DND-41 (cell line): ENCODE measurements at regions not wholly inside any gene's neighbourhood (a gene's known extent, or its start where the extent isn't known, plus 50 kb on each side); places are given as distances from the start of the nearest gene placed in this dataset.

ENCODE experiments used
- ATAC-seq: fragments of 200-7000 bp; cut with Tn5 transposase; 3 replicates; pipeline ENCODE4 v1.9.1; 2021; ENCODE audit warnings: low read depth; ENCODE audit not compliant: insufficient read depth
- DNase-seq: peaks from one replicate; pipeline ENCODE4 v3.0.0-alpha.2; 2020
- H2AFZ ChIP-seq: 2 replicates; pipeline ENCODE4 v1.6.0; 2012; ENCODE audit warnings: low read depth, low read length
- H3K27ac ChIP-seq: 2 replicates; pipeline ENCODE4 v1.5.1; 2012; ENCODE audit warnings: low read length, inconsistent platforms
- H3K27me3 ChIP-seq: fragments of 200-600 bp; sonication (generic); 2 replicates; pipeline ENCODE4 v1.6.0; 2012; ENCODE audit warnings: low read length, mild to moderate bottlenecking, inconsistent platforms; ENCODE audit not compliant: insufficient read depth, poor library complexity
- H3K36me3 ChIP-seq: 2 replicates; pipeline ENCODE4 v1.5.1; 2012; ENCODE audit warnings: low read length, inconsistent platforms; ENCODE audit not compliant: insufficient read depth
- H3K4me1 ChIP-seq: 2 replicates; pipeline ENCODE4 v1.5.1; 2012; ENCODE audit warnings: mild to moderate bottlenecking, low read length; ENCODE audit not compliant: insufficient read depth
- H3K4me2 ChIP-seq: 2 replicates; pipeline ENCODE4 v1.6.0; 2012; ENCODE audit warnings: mild to moderate bottlenecking, moderate library complexity, low read length, inconsistent platforms; ENCODE audit not compliant: insufficient read depth
- H3K4me3 ChIP-seq, 2 experiments: fragments of 200-600 bp in 1 of 2; shearing (Covaris generic) in 1 of 2; 2 replicates each; pipeline ENCODE4 v1.5.1; 2012 to 2016; ENCODE audit warnings: inconsistent platforms in 2 of 2, low read length in 2 of 2, mild to moderate bottlenecking in 2 of 2, low read depth in 1 of 2, moderate library complexity in 1 of 2
- H3K79me2 ChIP-seq: 2 replicates; pipeline ENCODE4 v1.6.0; 2012; ENCODE audit warnings: low read length, inconsistent platforms; ENCODE audit not compliant: insufficient read depth
- H3K9ac ChIP-seq: 2 replicates; pipeline ENCODE4 v1.6.0; 2012; ENCODE audit warnings: low read depth, mild to moderate bottlenecking, inconsistent platforms, low read length, moderate library complexity
- H3K9me3 ChIP-seq: 2 replicates; pipeline ENCODE4 v1.5.1; 2012; ENCODE audit warnings: low read length, moderate library complexity, mild to moderate bottlenecking, inconsistent platforms; ENCODE audit not compliant: insufficient read depth, severe bottlenecking
- H4K20me1 ChIP-seq: 2 replicates; pipeline ENCODE4 v1.6.0; 2012; ENCODE audit warnings: low read length; ENCODE audit not compliant: insufficient read depth
- EZH2 ChIP-seq: IDR thresholded peaks from 3 replicates; pipeline ENCODE4 v1.6.1; 2012; ENCODE audit warnings: borderline replicate concordance, low read depth, mild to moderate bottlenecking, moderate library complexity, low read length, inconsistent platforms; ENCODE audit not compliant: severe bottlenecking
- TF ChIP-seq, protein P1 (sequence below): IDR thresholded peaks from 2 replicates; pipeline ENCODE4 v1.5.1; 2012; ENCODE audit warnings: borderline replicate concordance, low read length, moderate library complexity, mild to moderate bottlenecking; ENCODE audit not compliant: poor library complexity, severe bottlenecking; ENCODE audit errors: extremely low read depth

DNA sequence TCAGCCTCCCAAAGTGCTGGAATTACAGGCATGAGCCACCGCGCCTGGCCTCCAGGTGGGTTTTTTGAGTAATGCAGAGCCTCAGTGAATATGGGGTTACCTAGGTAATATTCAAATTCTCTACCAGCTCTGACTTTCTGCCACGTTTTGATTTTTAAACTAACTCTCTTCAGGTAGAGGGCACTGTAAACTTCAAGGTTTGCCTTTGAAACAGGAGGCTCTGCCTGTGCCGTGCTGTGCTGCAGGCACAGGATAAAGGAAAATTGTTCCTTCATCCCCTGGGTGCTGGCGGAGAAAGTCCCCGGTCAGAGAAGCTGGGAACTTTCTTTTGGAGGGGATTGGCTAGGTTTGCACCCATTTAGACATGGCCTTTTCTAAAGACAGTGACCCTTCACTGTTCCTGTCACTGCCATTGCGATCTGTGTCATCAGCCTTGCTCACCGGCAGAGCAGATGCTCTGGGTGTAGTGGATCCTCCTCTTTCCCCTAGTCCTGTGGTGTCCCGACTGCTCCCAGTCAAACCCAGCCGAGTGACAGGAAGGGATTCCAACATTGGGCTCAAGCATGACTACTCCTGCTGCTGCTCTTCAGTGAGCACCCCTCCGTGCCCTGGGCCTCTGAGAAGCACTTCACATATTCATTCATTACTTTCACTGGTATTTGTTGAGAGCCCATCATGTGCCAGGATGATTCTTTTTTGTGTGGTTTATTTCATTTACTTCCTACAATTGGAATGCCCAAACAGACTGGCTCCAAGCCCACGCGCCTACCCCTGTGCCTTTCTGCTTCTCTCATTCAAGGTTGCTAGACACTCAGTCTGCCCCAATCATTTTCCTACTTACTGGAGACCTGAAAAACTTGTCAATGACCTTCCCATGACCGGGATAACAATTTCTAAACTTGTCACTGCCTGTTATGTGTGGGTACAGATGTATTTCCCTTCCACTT is 103.6 kb downstream of the TMEM30B start:
- Histone ChIP-seq H3K4me1 (no peaks in the 10 kb centered on the region), H3K9me3 (no peaks in the 10 kb centered on the region), H3K27ac (no peak overlapping the region), H2AFZ (no peak overlapping the region), H3K4me3 (no peak overlapping the region), H3K4me2 (no peak overlapping the region), H3K27me3 (peaks cover 6% of the 10 kb centered on the region), H4K20me1 (no peaks in the 10 kb centered on the region), H3K36me3 (no peaks in the 10 kb centered on the region), H3K9ac (no peak overlapping the region), H3K79me2 (no peaks in the 10 kb centered on the region)
- no peak for ATAC-seq
- DNase-seq, result no peak
- TF ChIP-seq, protein P1, sequence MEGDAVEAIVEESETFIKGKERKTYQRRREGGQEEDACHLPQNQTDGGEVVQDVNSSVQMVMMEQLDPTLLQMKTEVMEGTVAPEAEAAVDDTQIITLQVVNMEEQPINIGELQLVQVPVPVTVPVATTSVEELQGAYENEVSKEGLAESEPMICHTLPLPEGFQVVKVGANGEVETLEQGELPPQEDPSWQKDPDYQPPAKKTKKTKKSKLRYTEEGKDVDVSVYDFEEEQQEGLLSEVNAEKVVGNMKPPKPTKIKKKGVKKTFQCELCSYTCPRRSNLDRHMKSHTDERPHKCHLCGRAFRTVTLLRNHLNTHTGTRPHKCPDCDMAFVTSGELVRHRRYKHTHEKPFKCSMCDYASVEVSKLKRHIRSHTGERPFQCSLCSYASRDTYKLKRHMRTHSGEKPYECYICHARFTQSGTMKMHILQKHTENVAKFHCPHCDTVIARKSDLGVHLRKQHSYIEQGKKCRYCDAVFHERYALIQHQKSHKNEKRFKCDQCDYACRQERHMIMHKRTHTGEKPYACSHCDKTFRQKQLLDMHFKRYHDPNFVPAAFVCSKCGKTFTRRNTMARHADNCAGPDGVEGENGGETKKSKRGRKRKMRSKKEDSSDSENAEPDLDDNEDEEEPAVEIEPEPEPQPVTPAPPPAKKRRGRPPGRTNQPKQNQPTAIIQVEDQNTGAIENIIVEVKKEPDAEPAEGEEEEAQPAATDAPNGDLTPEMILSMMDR, result no peak
- TF ChIP-seq EZH2, result no peak

DNA sequence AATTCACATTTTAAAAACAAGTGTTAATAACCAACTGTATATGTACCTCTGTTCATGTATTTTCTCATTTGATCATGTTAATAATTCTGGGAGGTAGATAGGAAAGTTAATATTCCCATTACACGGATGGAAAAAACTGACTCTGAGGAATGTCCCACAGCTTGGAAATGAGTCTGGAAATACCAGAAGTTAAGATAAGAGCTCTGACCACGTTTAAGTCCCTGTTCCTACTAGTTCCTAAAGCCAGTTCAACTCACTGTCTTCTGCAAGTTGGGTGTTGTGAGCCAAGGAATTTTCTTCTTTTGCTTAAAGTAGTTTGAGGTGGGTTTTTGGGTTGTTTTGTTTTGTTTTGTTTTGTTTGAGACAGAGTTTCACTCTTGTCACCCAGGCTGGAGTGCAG is 104.5 kb downstream of the TMEM30B start:
- Histone ChIP-seq H3K9ac (no peak overlapping the region), H3K4me2 (no peak overlapping the region), H3K4me1 (no peaks in the 10 kb centered on the region), H3K36me3 (no peaks in the 10 kb centered on the region), H3K4me3 (no peak overlapping the region), H3K79me2 (no peaks in the 10 kb centered on the region), H2AFZ (no peak overlapping the region), H3K27me3 (peaks cover 7% of the 10 kb centered on the region), H3K9me3 (no peaks in the 10 kb centered on the region), H3K27ac (no peak overlapping the region), H4K20me1 (no peaks in the 10 kb centered on the region)
- DNase-seq (no peak), ATAC-seq (no peak)
- no peak for TF ChIP-seq EZH2
- TF ChIP-seq, protein P1, result no peak

- Histone ChIP-seq H4K20me1 (no peaks in the 10 kb centered on the region), H3K79me2 (no peaks in the 10 kb centered on the region), H3K36me3 (no peaks in the 10 kb centered on the region), H3K9ac (no peak overlapping the region), H3K4me3 (no peak overlapping the region), H3K27ac (no peak overlapping the region), H2AFZ (no peak overlapping the region), H3K9me3 (no peaks in the 10 kb centered on the region), H3K27me3 (peaks cover 12% of the 10 kb centered on the region), H3K4me2 (no peak overlapping the region), H3K4me1 (no peaks in the 10 kb centered on the region)
- ATAC-seq (no peak), DNase-seq (no peak)
- TF ChIP-seq EZH2, result no peak
- TF ChIP-seq, protein P1, result no peak
Observed at GRCh38 chr14:61174987-61175386, 106.2 kb downstream of the TMEM30B start.
